ENCODE measurements at regions not wholly inside any gene's neighbourhood (a gene's known extent, or its start where the extent isn't known, plus 50 kb on each side); places are given as distances from the start of the nearest gene placed in this dataset.

DNA sequence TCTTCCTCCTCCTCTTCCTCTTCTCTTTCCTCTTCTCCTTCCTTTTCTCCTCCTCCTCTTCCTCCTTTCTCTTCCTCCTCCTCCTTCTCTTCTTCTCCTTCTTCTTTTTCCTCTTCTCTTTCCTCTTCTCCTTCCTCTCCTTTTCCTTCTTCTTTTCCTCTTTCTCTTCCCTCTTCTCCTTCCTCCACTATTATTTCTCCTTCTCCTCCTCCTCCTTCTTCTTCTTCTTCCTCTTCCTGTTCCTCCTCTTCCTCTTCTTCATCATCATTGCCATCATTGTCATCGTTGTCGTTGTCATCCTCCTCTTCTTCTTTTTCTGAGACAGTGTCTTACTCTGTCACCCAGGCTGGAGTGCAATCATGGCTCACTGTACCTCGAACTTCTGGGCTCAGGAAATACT lies 256.3 kb upstream of the SOX4 start:
- H3K27ac Mint-ChIP-seq: no peak overlapping the region
- no peak for TF ChIP-seq CTCF (IDR thresholded peaks at IDR 0.05)
- no peaks in the 10 kb centered on the region for H3K9me3 Mint-ChIP-seq
- H3K4me3 Mint-ChIP-seq: no peak overlapping the region
- Histone ChIP-seq H3K36me3 (ENCODE audit: insufficient read depth, low read length) (no peaks in the 10 kb centered on the region), H3K27ac (ENCODE audit: low read depth in 1 of 2, low read length in 2 of 2) (no peak overlapping the region), H3K4me1 (ENCODE audit: insufficient read depth, low read length) (no peaks in the 10 kb centered on the region), H3K27me3 (ENCODE audit: control insufficient read depth in 1 of 2, insufficient read depth in 2 of 2, low read length in 2 of 2) (no peaks in the 10 kb centered on the region), H3K4me3 (ENCODE audit: low read length) (no peak overlapping the region), H3K9me3 (ENCODE audit: control insufficient read depth in 1 of 2, insufficient read depth in 1 of 2, low read length in 2 of 2) (no peaks in the 10 kb centered on the region)
- no peaks in the 10 kb centered on the region for H3K36me3 Mint-ChIP-seq (ENCODE audit: low read depth)
- ChIA-PET CTCF (no interaction called here), POLR2A (no interaction called here)
- H3K27me3 Mint-ChIP-seq: no peaks in the 10 kb centered on the region
- intact Hi-C loops (cut with DNase I, micrococcal nuclease): no loop called here
- DNase-seq (no peak), ATAC-seq (ENCODE audit: poor library complexity) (no peak)
- no peaks in the 10 kb centered on the region for H3K4me1 Mint-ChIP-seq (ENCODE audit: low read depth)

DNA sequence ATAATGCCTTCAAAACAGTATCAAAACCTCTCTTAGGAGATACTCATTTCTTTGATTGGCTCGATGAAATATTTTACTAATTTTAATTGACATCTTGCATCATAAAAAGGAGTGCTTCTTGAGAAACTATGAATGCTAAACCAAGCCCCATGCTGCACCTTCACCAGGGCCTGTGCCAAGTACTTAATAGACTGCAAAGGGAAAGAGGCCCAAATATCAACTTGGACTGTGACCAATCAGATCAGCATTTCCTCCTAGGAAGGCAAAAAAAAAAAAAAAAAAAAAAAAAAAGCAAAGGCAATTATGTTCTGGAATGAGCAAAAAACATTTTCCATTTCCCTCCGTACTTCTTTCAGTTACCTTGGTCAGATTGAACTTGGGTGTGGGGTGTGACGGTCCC lies 253.0 kb upstream of the SOX4 start:
- H3K27ac Mint-ChIP-seq: no peak overlapping the region
- no peak for DNase-seq
- Histone ChIP-seq H3K4me1 (ENCODE audit: insufficient read depth, low read length) (no peaks in the 10 kb centered on the region), H3K9me3 (ENCODE audit: control insufficient read depth in 1 of 2, insufficient read depth in 1 of 2, low read length in 2 of 2) (no peaks in the 10 kb centered on the region), H3K4me3 (ENCODE audit: low read length) (no peak overlapping the region), H3K27ac (ENCODE audit: low read depth in 1 of 2, low read length in 2 of 2) (no peak overlapping the region), H3K36me3 (ENCODE audit: insufficient read depth, low read length) (no peaks in the 10 kb centered on the region), H3K27me3 (ENCODE audit: control insufficient read depth in 1 of 2, insufficient read depth in 2 of 2, low read length in 2 of 2) (no peaks in the 10 kb centered on the region)
- ChIA-PET CTCF (no interaction called here), POLR2A (no interaction called here)
- intact Hi-C loops (cut with DNase I, micrococcal nuclease): no loop called here
- ATAC-seq (ENCODE audit: poor library complexity): no peak
- H3K36me3 Mint-ChIP-seq (ENCODE audit: low read depth): no peaks in the 10 kb centered on the region
- no peak overlapping the region for H3K4me3 Mint-ChIP-seq
- H3K9me3 Mint-ChIP-seq: no peaks in the 10 kb centered on the region
- H3K4me1 Mint-ChIP-seq (ENCODE audit: low read depth): no peaks in the 10 kb centered on the region
- no peaks in the 10 kb centered on the region for H3K27me3 Mint-ChIP-seq
- no peak for TF ChIP-seq CTCF (IDR thresholded peaks at IDR 0.05)

- H3K4me1 Mint-ChIP-seq (ENCODE audit: low read depth): no peaks in the 10 kb centered on the region
- H3K9me3 ChIP-seq (ENCODE audit: control insufficient read depth in 1 of 2, insufficient read depth in 1 of 2, low read length in 2 of 2): no peaks in the 10 kb centered on the region
- no peak for DNase-seq
- ChIA-PET CTCF (no interaction called here), POLR2A (no interaction called here)
- H3K4me3 Mint-ChIP-seq: no peak overlapping the region
- no peak overlapping the region for H3K27ac ChIP-seq (ENCODE audit: low read depth in 1 of 2, low read length in 2 of 2)
- TF ChIP-seq CTCF (IDR thresholded peaks at IDR 0.05): no peak
- H3K36me3 ChIP-seq (ENCODE audit: insufficient read depth, low read length): no peaks in the 10 kb centered on the region
- no peaks in the 10 kb centered on the region for H3K4me1 ChIP-seq (ENCODE audit: insufficient read depth, low read length)
- H3K27me3 ChIP-seq (ENCODE audit: control insufficient read depth in 1 of 2, insufficient read depth in 2 of 2, low read length in 2 of 2): no peaks in the 10 kb centered on the region
- no peaks in the 10 kb centered on the region for H3K36me3 Mint-ChIP-seq (ENCODE audit: low read depth)
- H3K9me3 Mint-ChIP-seq: no peaks in the 10 kb centered on the region
- no peak overlapping the region for H3K4me3 ChIP-seq (ENCODE audit: low read length)
- no peak for ATAC-seq (ENCODE audit: poor library complexity)
- intact Hi-C loops (cut with DNase I, micrococcal nuclease): no loop called here
- no peaks in the 10 kb centered on the region for H3K27me3 Mint-ChIP-seq
- H3K27ac Mint-ChIP-seq: no peak overlapping the region
Measured at GRCh38 chr6:21341910-21342309, 251.6 kb upstream of the SOX4 start.

All from CD4-positive, alpha-beta T cell (primary cell).